Osteocyte (in vitro differentiated cells): ENCODE measurements at regions not wholly inside any gene's neighbourhood (a gene's known extent, or its start where the extent isn't known, plus 50 kb on each side); places are given as distances from the start of the nearest gene placed in this dataset.

Experiments
- DNase-seq: peaks from one replicate; pipeline ENCODE4 v3.0.0; 2021; ENCODE audit warnings: mixed read lengths; ENCODE audit not compliant: unreplicated experiment; ENCODE audit errors: extremely low spot score
- H3K27ac Mint-ChIP-seq: one replicate; pipeline ENCODE4 v1.8.0; 2021; ENCODE audit warnings: mild to moderate bottlenecking, mixed read lengths; ENCODE audit not compliant: unreplicated experiment
- H3K27me3 Mint-ChIP-seq: one replicate; pipeline ENCODE4 v1.8.0; 2021; ENCODE audit warnings: mixed read lengths; ENCODE audit not compliant: unreplicated experiment
- H3K36me3 Mint-ChIP-seq: one replicate; pipeline ENCODE4 v1.8.0; 2021; ENCODE audit warnings: mixed read lengths; ENCODE audit not compliant: unreplicated experiment
- H3K4me1 Mint-ChIP-seq: one replicate; pipeline ENCODE4 v1.8.0; 2021; ENCODE audit warnings: mixed read lengths; ENCODE audit not compliant: unreplicated experiment
- H3K4me3 Mint-ChIP-seq: one replicate; pipeline ENCODE4 v1.8.0; 2021; ENCODE audit warnings: mild to moderate bottlenecking, moderate library complexity, mixed read lengths; ENCODE audit not compliant: unreplicated experiment
- H3K9me3 Mint-ChIP-seq: one replicate; pipeline ENCODE4 v1.8.0; 2021; ENCODE audit warnings: mixed read lengths; ENCODE audit not compliant: unreplicated experiment
- CTCF ChIP-seq: fragments of 200-600 bp; sonication (generic); IDR thresholded peaks from 2 replicates; pipeline ENCODE4 v1.5.0; 2021; ENCODE audit warnings: antibody characterized with exemption, mild to moderate bottlenecking, moderate library complexity

GRCh38 chr1:189874715-189875435 lies 602.8 kb downstream of the BRINP3 start:
- TF ChIP-seq CTCF: no peak
- H3K4me1 Mint-ChIP-seq: no peaks in the 10 kb centered on the region
- no peak for DNase-seq
- no peaks in the 10 kb centered on the region for H3K36me3 Mint-ChIP-seq
- peaks cover 5% of the 10 kb centered on the region for H3K9me3 Mint-ChIP-seq
- H3K4me3 Mint-ChIP-seq: no peak overlapping the region
- no peak overlapping the region for H3K27ac Mint-ChIP-seq
- no peaks in the 10 kb centered on the region for H3K27me3 Mint-ChIP-seq

- no peaks in the 10 kb centered on the region for H3K27me3 Mint-ChIP-seq
- no peaks in the 10 kb centered on the region for H3K4me1 Mint-ChIP-seq
- H3K27ac Mint-ChIP-seq: no peak overlapping the region
- H3K9me3 Mint-ChIP-seq: no peaks in the 10 kb centered on the region
- H3K4me3 Mint-ChIP-seq: no peak overlapping the region
- H3K36me3 Mint-ChIP-seq: no peaks in the 10 kb centered on the region
- no peak for TF ChIP-seq CTCF
- no peak for DNase-seq
These were observed 597.5 kb downstream of the BRINP3 start for GRCh38 chr1:189880135-189880534.

GRCh38 chr1:189899686-189900425 lies 577.8 kb downstream of the BRINP3 start:
- Mint-ChIP-seq H3K27ac (no peak overlapping the region), H3K9me3 (peaks cover 13% of the 10 kb centered on the region), H3K4me3 (no peak overlapping the region), H3K4me1 (peaks cover 3% of the 10 kb centered on the region), H3K27me3 (no peaks in the 10 kb centered on the region), H3K36me3 (no peaks in the 10 kb centered on the region)
- no peak for TF ChIP-seq CTCF
- no peak for DNase-seq

- H3K27me3 Mint-ChIP-seq: no peaks in the 10 kb centered on the region
- H3K4me3 Mint-ChIP-seq: no peak overlapping the region
- peaks cover 3% of the 10 kb centered on the region for H3K4me1 Mint-ChIP-seq
- no peak overlapping the region for H3K27ac Mint-ChIP-seq
- no peaks in the 10 kb centered on the region for H3K36me3 Mint-ChIP-seq
- TF ChIP-seq CTCF: no peak
- peaks cover 19% of the 10 kb centered on the region for H3K9me3 Mint-ChIP-seq
- DNase-seq: no peak
These were observed 573.2 kb downstream of the BRINP3 start for GRCh38 chr1:189904509-189904908.

DNA sequence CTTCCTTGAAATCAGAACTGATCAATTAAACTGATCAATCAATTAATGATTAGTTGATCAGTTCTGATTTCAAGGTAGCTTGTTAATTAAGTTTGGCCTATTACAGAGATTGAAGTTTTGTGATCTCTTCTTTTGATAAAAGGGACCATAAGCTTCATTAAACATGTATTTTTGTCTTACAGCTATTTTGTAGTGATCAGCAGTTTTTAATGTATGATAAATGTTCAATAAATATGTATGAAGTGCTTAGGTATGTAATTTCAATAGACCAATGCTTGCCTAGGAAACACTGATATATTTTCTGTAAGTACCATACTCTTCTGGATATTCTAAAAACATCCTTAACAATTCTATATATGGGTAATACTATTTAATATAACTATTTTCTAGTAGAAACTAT lies 569.6 kb downstream of the BRINP3 start:
- DNase-seq: no peak
- Mint-ChIP-seq H3K9me3 (peaks cover 24% of the 10 kb centered on the region), H3K27ac (no peak overlapping the region), H3K4me1 (no peaks in the 10 kb centered on the region), H3K36me3 (no peaks in the 10 kb centered on the region), H3K27me3 (no peaks in the 10 kb centered on the region), H3K4me3 (no peak overlapping the region)
- no peak for TF ChIP-seq CTCF
